ENCODE measurements at regions not wholly inside any gene's neighbourhood (a gene's known extent, or its start where the extent isn't known, plus 50 kb on each side); places are given as distances from the start of the nearest gene placed in this dataset.
"Not testable (repeated sequence)": the region's sequence is repeated elsewhere in the genome, so short reads cannot be mapped to it uniquely, and the experiment has no call there.

DNA sequence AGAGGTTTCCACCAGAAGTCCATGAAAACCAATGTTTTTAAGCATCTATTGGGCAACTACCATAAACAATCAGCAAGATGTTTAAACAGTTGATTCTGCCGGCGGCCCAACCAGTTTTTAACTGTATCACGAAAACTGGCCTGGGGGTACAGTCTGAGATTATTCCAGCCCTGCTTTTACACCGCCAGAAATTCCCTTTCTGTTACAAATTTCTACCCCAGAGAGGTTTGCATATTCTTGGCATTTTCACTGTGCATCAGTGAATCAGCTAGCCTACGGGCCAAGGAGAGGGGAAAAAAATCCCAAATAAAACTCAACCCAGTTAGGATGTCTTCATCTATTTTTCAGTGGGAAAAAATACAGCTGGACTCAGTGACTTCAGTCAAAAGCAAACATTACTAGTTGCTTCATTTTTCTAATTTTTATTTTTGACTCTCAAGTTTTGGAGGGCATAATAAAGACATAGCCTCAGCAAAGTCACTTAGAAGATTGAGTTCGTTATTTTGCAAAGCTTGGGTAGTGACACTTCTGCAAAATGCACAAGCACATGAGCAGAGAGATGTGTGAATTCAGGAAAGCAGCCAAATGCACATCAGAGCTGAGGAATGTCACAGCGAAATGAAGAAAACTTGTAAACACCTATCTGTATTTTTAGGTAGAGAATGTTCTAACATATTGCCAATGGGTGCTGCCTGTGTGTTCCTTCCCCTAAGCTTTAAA is 167.8 kb upstream of the GK2 start:
- no peak overlapping the region for H3K4me3 ChIP-seq (ENCODE audit: low read depth, low read length)
- no peak for DNase-seq (ENCODE audit: low read depth)
- TF ChIP-seq CTCF (conservative IDR thresholded peaks at IDR 0.05; ENCODE audit: low read depth, low read length), result no peak

GRCh38 chr4:79574741-79575451 is 166.9 kb upstream of the GK2 start:
- DNase-seq (ENCODE audit: low read depth), result no peak
- no peak overlapping the region for H3K4me3 ChIP-seq (ENCODE audit: low read depth, low read length)
- no peak for TF ChIP-seq CTCF (conservative IDR thresholded peaks at IDR 0.05; ENCODE audit: low read depth, low read length)

GRCh38 chr4:79563219-79563618 is 155.2 kb upstream of the GK2 start:
- TF ChIP-seq CTCF (conservative IDR thresholded peaks at IDR 0.05; ENCODE audit: low read depth, low read length), result no peak
- no peak overlapping the region for H3K4me3 ChIP-seq (ENCODE audit: low read depth, low read length)
- DNase-seq (ENCODE audit: low read depth), result no peak

DNA sequence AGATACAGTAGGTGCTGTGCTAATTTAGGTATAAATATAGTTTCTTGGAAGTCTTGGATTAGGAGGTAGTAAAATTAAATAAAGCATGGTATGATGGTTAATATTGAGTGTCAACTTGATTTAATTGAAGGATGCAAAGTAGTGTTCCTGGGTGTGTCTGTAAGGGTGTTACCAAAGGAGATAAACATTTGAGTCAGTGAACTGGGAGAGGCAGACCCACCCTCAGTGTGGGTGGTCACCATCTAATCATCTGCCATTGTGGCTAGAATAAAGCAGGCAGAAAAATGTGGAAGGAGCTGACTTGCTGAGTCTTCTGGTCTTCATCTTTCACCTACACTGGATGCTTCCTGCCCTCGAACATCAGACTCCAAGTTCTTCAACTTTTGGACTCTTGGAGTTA is 153.7 kb upstream of the GK2 start:
- no peak overlapping the region for H3K4me3 ChIP-seq (ENCODE audit: low read depth, low read length)
- TF ChIP-seq CTCF (conservative IDR thresholded peaks at IDR 0.05; ENCODE audit: low read depth, low read length), result no peak
- DNase-seq (ENCODE audit: low read depth), result no peak

- not testable (repeated sequence) for DNase-seq (ENCODE audit: low read depth); H3K4me3 ChIP-seq (ENCODE audit: low read depth, low read length)
Observed at GRCh38 chr4:79559398-79559797, 151.4 kb upstream of the GK2 start.

DNA sequence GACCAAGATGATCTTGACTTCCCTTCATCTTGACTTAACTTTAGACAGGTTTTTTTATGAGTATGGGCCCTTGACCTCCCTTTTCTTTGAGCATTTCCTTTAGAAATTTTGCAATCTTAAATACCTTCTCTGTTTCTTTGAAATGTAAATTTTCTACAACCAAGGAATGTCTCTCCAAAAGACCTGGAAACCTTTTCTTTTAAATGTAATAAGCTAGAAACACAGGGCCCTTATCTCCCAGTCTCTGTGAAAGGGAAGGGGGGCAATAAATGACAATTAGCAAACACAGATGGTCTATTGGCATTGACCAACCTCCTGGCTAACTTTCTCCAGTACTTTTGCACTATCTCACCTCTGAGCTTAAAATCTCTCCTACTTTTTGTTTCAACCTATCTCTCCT is 144.3 kb upstream of the GK2 start:
- H3K4me3 ChIP-seq (ENCODE audit: low read depth, low read length), result no peak overlapping the region
- TF ChIP-seq CTCF (conservative IDR thresholded peaks at IDR 0.05; ENCODE audit: low read depth, low read length), result no peak
- no peak for DNase-seq (ENCODE audit: low read depth)

DNA sequence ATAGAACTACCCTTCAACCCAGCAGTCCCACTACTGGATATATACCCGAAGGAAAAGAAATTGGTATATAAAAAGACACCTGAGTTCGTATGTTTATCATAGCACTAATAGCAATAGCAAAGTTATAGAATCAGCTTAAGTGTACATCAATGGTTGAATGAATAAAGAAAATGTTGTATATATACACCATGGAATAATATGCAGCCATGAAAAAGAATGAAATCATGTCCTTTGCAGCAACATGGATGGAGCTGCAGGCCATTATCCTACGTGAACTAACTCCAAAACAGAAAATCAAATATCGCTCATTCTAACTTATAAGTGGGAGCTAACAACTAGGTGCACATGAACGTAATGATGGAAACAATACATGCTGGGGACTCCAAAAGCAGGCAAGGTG is 143.5 kb upstream of the GK2 start:
- DNase-seq (ENCODE audit: low read depth), result no peak
- no peak for TF ChIP-seq CTCF (conservative IDR thresholded peaks at IDR 0.05; ENCODE audit: low read depth, low read length)
- H3K4me3 ChIP-seq (ENCODE audit: low read depth, low read length), result no peak overlapping the region
